ENCODE measurements at regions not wholly inside any gene's neighbourhood (a gene's known extent, or its start where the extent isn't known, plus 50 kb on each side); places are given as distances from the start of the nearest gene placed in this dataset.

DNA sequence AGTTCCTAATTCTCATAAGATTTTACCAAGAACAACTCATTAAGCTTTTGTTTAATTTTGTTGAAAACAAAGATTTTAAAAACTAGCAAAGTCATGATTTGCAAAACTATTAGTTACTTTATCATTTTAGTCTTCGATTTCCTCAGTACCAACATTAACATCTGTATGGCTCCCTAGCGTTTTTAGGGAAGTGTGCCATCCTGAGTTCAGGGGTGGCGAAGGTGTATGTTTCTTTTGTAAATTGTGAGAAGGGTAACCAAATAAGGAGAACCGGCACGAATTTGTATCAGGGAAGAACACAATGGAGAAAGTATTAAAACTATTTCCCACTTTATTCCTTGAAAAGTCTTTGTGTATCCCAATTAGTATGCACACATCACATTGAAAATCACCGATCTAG is 419.9 kb downstream of the DSC3 start:
- no peak for ATAC-seq
- TF ChIP-seq SNAI2 (CRISPR knock-in tag; IDR thresholded peaks at IDR 0.05) (no peak), GLIS3 (CRISPR knock-in tag; IDR thresholded peaks at IDR 0.05) (no peak), ZFP3 (CRISPR knock-in tag; IDR thresholded peaks at IDR 0.05) (no peak), ZNF70 (CRISPR knock-in tag; IDR thresholded peaks at IDR 0.05) (no peak), ZFP30 (CRISPR knock-in tag; IDR thresholded peaks at IDR 0.05) (no peak), ARNTL (CRISPR knock-in tag; IDR thresholded peaks at IDR 0.05; ENCODE audit: borderline replicate concordance, low read depth) (no peak), ESRRG (CRISPR knock-in tag; IDR thresholded peaks at IDR 0.05) (no peak), ISL1 (CRISPR knock-in tag; IDR thresholded peaks at IDR 0.05) (no peak), PATZ1 (CRISPR knock-in tag; IDR thresholded peaks at IDR 0.05; ENCODE audit: borderline replicate concordance) (no peak), ZNF8 (CRISPR knock-in tag; IDR thresholded peaks at IDR 0.05) (no peak), TCF4 (CRISPR knock-in tag; IDR thresholded peaks at IDR 0.05; ENCODE audit: borderline replicate concordance) (no peak), TOX (CRISPR knock-in tag; IDR thresholded peaks at IDR 0.05; ENCODE audit: borderline replicate concordance) (no peak)
- TF ChIP-seq, protein P1, sequence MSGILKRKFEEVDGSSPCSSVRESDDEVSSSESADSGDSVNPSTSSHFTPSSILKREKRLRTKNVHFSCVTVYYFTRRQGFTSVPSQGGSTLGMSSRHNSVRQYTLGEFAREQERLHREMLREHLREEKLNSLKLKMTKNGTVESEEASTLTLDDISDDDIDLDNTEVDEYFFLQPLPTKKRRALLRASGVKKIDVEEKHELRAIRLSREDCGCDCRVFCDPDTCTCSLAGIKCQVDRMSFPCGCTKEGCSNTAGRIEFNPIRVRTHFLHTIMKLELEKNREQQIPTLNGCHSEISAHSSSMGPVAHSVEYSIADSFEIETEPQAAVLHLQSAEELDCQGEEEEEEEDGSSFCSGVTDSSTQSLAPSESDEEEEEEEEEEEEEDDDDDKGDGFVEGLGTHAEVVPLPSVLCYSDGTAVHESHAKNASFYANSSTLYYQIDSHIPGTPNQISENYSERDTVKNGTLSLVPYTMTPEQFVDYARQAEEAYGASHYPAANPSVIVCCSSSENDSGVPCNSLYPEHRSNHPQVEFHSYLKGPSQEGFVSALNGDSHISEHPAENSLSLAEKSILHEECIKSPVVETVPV (CRISPR knock-in tag; IDR thresholded peaks at IDR 0.05) = no peak

- ATAC-seq = no peak
- no peak for TF ChIP-seq GLIS3 (CRISPR knock-in tag; IDR thresholded peaks at IDR 0.05)
- TF ChIP-seq BACH2 (CRISPR knock-in tag; IDR thresholded peaks at IDR 0.05; ENCODE audit: borderline replicate concordance) = no peak
- TF ChIP-seq PPARA (CRISPR knock-in tag; IDR thresholded peaks at IDR 0.05; ENCODE audit: borderline replicate concordance) = no peak
These were observed 420.4 kb downstream of the DSC3 start for GRCh38 chr18:30622104-30622503.

DNA sequence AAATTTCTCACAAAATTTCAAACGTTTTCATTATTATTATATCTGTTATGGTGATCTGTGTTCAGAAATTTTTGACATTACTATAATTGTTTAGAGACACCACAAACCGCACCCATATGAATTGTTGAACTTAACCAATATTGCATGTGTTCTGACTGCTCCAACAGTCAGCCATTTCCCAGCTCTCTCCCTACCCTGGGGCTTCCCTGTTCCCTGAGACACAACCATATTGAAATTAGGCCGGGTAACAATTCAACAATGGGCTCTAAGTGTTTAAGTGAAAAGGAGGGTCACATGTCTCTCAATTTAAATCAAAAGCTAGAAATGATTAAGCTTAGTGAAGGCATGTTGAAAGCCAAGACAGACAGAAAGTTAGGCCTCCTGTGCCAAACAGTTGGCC is 424.0 kb downstream of the DSC3 start:
- no peak for ATAC-seq
- TF ChIP-seq ZNF70 (CRISPR knock-in tag; IDR thresholded peaks at IDR 0.05) = no peak
- TF ChIP-seq PATZ1 (CRISPR knock-in tag; IDR thresholded peaks at IDR 0.05; ENCODE audit: borderline replicate concordance) = no peak
- no peak for TF ChIP-seq SNAI2 (CRISPR knock-in tag; IDR thresholded peaks at IDR 0.05)
- TF ChIP-seq ARNTL (CRISPR knock-in tag; IDR thresholded peaks at IDR 0.05; ENCODE audit: borderline replicate concordance, low read depth) = no peak
- TF ChIP-seq ZFP30 (CRISPR knock-in tag; IDR thresholded peaks at IDR 0.05) = no peak
- TF ChIP-seq ESRRG (CRISPR knock-in tag; IDR thresholded peaks at IDR 0.05) = no peak
- no peak for TF ChIP-seq PPARA (CRISPR knock-in tag; IDR thresholded peaks at IDR 0.05; ENCODE audit: borderline replicate concordance)
- TF ChIP-seq, protein P1 (CRISPR knock-in tag; IDR thresholded peaks at IDR 0.05) = no peak
- no peak for TF ChIP-seq OSR1 (CRISPR knock-in tag; IDR thresholded peaks at IDR 0.05)
- no peak for TF ChIP-seq BACH2 (CRISPR knock-in tag; IDR thresholded peaks at IDR 0.05; ENCODE audit: borderline replicate concordance)
- TF ChIP-seq CREB5 (CRISPR knock-in tag; IDR thresholded peaks at IDR 0.05; ENCODE audit: low read depth) = no peak
- TF ChIP-seq ISL1 (CRISPR knock-in tag; IDR thresholded peaks at IDR 0.05) = no peak
- TF ChIP-seq POU6F1 (CRISPR knock-in tag; IDR thresholded peaks at IDR 0.05; ENCODE audit: borderline replicate concordance, low read depth) = no peak
- TF ChIP-seq, protein P2, sequence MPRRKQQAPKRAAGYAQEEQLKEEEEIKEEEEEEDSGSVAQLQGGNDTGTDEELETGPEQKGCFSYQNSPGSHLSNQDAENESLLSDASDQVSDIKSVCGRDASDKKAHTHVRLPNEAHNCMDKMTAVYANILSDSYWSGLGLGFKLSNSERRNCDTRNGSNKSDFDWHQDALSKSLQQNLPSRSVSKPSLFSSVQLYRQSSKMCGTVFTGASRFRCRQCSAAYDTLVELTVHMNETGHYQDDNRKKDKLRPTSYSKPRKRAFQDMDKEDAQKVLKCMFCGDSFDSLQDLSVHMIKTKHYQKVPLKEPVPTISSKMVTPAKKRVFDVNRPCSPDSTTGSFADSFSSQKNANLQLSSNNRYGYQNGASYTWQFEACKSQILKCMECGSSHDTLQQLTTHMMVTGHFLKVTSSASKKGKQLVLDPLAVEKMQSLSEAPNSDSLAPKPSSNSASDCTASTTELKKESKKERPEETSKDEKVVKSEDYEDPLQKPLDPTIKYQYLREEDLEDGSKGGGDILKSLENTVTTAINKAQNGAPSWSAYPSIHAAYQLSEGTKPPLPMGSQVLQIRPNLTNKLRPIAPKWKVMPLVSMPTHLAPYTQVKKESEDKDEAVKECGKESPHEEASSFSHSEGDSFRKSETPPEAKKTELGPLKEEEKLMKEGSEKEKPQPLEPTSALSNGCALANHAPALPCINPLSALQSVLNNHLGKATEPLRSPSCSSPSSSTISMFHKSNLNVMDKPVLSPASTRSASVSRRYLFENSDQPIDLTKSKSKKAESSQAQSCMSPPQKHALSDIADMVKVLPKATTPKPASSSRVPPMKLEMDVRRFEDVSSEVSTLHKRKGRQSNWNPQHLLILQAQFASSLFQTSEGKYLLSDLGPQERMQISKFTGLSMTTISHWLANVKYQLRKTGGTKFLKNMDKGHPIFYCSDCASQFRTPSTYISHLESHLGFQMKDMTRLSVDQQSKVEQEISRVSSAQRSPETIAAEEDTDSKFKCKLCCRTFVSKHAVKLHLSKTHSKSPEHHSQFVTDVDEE (CRISPR knock-in tag; IDR thresholded peaks at IDR 0.05) = no peak
- TF ChIP-seq ZNF8 (CRISPR knock-in tag; IDR thresholded peaks at IDR 0.05) = no peak
- no peak for TF ChIP-seq TOX (CRISPR knock-in tag; IDR thresholded peaks at IDR 0.05; ENCODE audit: borderline replicate concordance)
- no peak for TF ChIP-seq ZNF565 (CRISPR knock-in tag; conservative IDR thresholded peaks at IDR 0.05; ENCODE audit: low read depth)

All from SK-N-SH treated with all-trans-retinoic acid at 6 μM for 48 hours (cell line).